Natural killer cell (primary cell): ENCODE measurements at regions not wholly inside any gene's neighbourhood (a gene's known extent, or its start where the extent isn't known, plus 50 kb on each side); places are given as distances from the start of the nearest gene placed in this dataset.

Experiments used
- ATAC-seq, 3 donors: fragments of 150-1000 bp in 2 of 3; fragments of 200-7000 bp in 1 of 3; cut with Tn5 transposase; 1 replicate in 1 of 3; 2 replicates in 2 of 3; pipeline ENCODE4 v1.10.0; 2021; ENCODE audit warnings: mild to moderate bottlenecking in 2 of 3, moderate library complexity in 2 of 3
- DNase-seq, 2 donors: peaks; one replicate each; pipeline versions ENCODE4 v3.0.0 to v3.0.0-alpha.2; 2013 to 2021; ENCODE audit warnings: mixed read lengths in 1 of 2
- H3K27ac ChIP-seq: one replicate; pipeline ENCODE4 v1.5.1; 2013; ENCODE audit warnings: mild to moderate bottlenecking, low read length
- H3K27me3 ChIP-seq: one replicate; pipeline ENCODE4 v1.6.1; 2013; ENCODE audit warnings: low read length; ENCODE audit not compliant: control insufficient read depth, insufficient read depth
- H3K36me3 ChIP-seq: one replicate; pipeline ENCODE4 v1.6.1; 2013; ENCODE audit warnings: low read length; ENCODE audit not compliant: control insufficient read depth, insufficient read depth
- H3K4me1 ChIP-seq: one replicate; pipeline ENCODE4 v1.6.1; 2013; ENCODE audit warnings: low read length; ENCODE audit not compliant: control insufficient read depth, insufficient read depth
- H3K4me3 ChIP-seq: one replicate; pipeline ENCODE4 v1.5.1; 2013; ENCODE audit warnings: low read length
- H3K9me3 ChIP-seq: one replicate; pipeline ENCODE4 v1.6.1; 2013; ENCODE audit warnings: low read length; ENCODE audit not compliant: control insufficient read depth, insufficient read depth
- H3K27ac Mint-ChIP-seq, 2 donors: one replicate each; pipeline ENCODE4 v1.8.0; 2022; ENCODE audit warnings: mild to moderate bottlenecking in 2 of 2, mixed read lengths in 2 of 2, moderate library complexity in 1 of 2
- H3K27me3 Mint-ChIP-seq, 2 donors: one replicate each; pipeline ENCODE4 v1.8.0; 2022; ENCODE audit warnings: low read depth in 2 of 2, mixed read lengths in 2 of 2
- H3K36me3 Mint-ChIP-seq: one replicate; pipeline ENCODE4 v1.8.0; 2022; ENCODE audit warnings: mixed read lengths
- H3K4me1 Mint-ChIP-seq, 2 donors: one replicate each; pipeline ENCODE4 v1.8.0; 2022; ENCODE audit warnings: mixed read lengths in 2 of 2
- H3K4me3 Mint-ChIP-seq: one replicate; pipeline ENCODE4 v1.8.0; 2022; ENCODE audit warnings: mild to moderate bottlenecking, moderate library complexity, mixed read lengths
- H3K9me3 Mint-ChIP-seq, 2 donors: one replicate each; pipeline ENCODE4 v1.8.0; 2022; ENCODE audit warnings: mixed read lengths in 2 of 2
- WGBS: methylation state at CpG from one replicate; pipeline ENCODE4 v1.1.7; 2013; ENCODE audit warnings: missing lambda C conversion rate; ENCODE audit not compliant: insufficient coverage; 5-methylcytosine and 5-hydroxymethylcytosine counted together
- intact Hi-C: fragments of 100-400 bp; cut with micrococcal nuclease; formaldehyde crosslinking; loops from one replicate; pipeline ENCODE4 v1.14.2; 2022
- TF ChIP-seq, protein P1 (sequence below): fragments of 200-600 bp; IDR thresholded peaks from one replicate; pipeline ENCODE4 v1.8.0; 2022; ENCODE audit warnings: antibody characterized with exemption

DNA sequence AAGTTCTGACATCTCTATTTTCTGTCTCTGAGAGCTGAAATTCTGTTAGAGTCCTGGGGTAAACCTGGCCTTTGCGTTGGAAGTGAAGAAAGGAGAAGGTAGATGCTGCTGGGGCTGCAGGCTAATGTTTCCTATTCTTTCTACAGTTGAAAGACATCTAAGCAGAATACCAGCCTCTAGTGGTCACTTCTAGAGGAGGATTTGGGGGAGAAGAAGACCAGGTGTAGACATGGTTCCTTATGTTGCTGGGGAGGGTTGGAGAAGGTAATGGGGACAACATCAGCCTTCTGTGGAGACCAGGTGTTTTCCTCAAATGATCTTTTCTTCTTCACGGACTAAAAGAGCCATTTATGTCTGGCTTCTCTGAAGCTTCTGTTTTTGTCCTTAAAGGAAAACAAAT lies 62.6 kb downstream of the BTBD3 start:
- Histone ChIP-seq H3K4me1 (no peaks in the 10 kb centered on the region), H3K36me3 (no peaks in the 10 kb centered on the region), H3K9me3 (no peaks in the 10 kb centered on the region), H3K27ac (no peak overlapping the region), H3K27me3 (no peaks in the 10 kb centered on the region), H3K4me3 (no peak overlapping the region)
- DNase-seq (no peak), ATAC-seq (no peak)
- Mint-ChIP-seq H3K36me3 (no peaks in the 10 kb centered on the region), H3K27ac (no peak overlapping the region), H3K4me3 (no peak overlapping the region), H3K4me1 (no peaks in the 10 kb centered on the region), H3K27me3 (no peaks in the 10 kb centered on the region), H3K9me3 (peaks cover 3 to 4% of the 10 kb centered on the region in 2 donors)
- TF ChIP-seq, protein P1, sequence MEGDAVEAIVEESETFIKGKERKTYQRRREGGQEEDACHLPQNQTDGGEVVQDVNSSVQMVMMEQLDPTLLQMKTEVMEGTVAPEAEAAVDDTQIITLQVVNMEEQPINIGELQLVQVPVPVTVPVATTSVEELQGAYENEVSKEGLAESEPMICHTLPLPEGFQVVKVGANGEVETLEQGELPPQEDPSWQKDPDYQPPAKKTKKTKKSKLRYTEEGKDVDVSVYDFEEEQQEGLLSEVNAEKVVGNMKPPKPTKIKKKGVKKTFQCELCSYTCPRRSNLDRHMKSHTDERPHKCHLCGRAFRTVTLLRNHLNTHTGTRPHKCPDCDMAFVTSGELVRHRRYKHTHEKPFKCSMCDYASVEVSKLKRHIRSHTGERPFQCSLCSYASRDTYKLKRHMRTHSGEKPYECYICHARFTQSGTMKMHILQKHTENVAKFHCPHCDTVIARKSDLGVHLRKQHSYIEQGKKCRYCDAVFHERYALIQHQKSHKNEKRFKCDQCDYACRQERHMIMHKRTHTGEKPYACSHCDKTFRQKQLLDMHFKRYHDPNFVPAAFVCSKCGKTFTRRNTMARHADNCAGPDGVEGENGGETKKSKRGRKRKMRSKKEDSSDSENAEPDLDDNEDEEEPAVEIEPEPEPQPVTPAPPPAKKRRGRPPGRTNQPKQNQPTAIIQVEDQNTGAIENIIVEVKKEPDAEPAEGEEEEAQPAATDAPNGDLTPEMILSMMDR = no peak
- 73% methylated on average over 1 of the region's 2 CpGs for WGBS
- intact Hi-C loops = no loop called here

DNA sequence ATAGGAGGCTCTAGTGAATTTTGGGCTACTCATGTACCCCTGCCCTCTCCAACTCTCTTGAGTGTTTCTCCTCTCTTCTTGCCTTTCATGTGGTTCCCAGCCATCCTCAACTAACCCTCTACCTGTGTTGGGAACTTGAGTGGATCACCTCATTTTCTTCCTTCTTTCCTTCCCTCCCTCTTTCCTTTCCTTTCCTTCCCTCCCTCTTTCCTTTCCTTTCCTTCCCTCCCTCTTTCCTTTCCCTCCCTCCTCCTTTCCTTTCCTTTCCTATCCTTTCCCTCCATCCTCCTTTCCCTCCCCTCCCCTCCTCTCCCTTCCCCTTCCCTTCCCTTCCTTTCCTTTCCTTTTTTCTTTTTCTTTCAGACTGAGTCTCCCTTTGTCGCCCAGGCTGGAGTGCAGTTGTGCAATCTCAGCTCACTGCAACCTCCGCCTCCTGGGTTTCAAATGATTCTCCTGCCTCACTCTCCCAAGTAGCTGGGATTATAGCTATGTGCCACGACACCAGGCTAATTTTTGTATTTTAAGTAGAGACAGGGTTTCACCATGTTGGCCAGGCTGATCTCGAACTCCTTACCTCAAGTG lies 63.8 kb downstream of the BTBD3 start:
- no peaks in the 10 kb centered on the region for H3K27me3 Mint-ChIP-seq
- TF ChIP-seq, protein P1 = no peak
- no peak overlapping the region for H3K4me3 ChIP-seq
- H3K36me3 Mint-ChIP-seq = no peaks in the 10 kb centered on the region
- H3K4me3 Mint-ChIP-seq = no peak overlapping the region
- H3K9me3 ChIP-seq = no peaks in the 10 kb centered on the region
- no peak overlapping the region for H3K27ac ChIP-seq
- DNase-seq (no peak), ATAC-seq (no peak)
- intact Hi-C loops = no loop called here
- peaks cover 3 to 5% of the 10 kb centered on the region in 2 donors for H3K9me3 Mint-ChIP-seq
- no peaks in the 10 kb centered on the region for H3K27me3 ChIP-seq
- no peaks in the 10 kb centered on the region for H3K36me3 ChIP-seq
- no peak overlapping the region for H3K27ac Mint-ChIP-seq
- no peaks in the 10 kb centered on the region for H3K4me1 ChIP-seq
- no peaks in the 10 kb centered on the region for H3K4me1 Mint-ChIP-seq
- 86% methylated on average over 3 of the region's 4 CpGs for WGBS

DNA sequence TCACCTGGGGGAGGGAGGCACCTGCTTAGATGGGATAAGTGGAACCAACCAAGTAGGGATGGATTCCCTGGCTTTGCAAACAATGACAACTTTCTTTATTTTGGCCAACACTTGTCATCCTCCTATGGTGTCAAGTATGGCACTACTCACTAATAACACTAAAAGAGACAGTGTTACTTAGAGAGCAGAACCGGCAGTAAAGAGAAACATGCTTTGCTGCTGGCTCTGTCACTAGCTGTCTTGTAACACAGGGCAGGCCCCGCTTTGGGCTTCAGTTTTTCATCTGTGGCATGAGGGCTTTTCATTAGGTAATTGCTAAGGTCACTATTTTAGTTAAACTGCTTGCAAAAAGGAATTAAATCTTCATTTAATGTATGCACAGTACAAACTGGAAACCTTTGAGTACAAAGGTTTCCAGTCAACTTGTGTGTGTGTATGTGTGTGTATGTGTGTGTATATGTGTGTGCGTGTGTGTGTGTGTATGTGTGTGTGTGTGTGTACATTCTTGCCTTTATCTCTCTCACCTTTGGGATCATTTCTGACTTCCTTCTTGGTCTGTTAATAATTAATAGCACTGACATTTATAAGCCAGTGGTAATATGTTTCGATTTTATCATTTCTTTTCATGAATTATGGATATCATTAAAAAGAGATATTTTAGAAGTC lies 64.7 kb downstream of the BTBD3 start:
- no peak overlapping the region for H3K27ac Mint-ChIP-seq

More for the DNA sequence above, 64.7 kb downstream of the BTBD3 start:
- no peak overlapping the region for H3K4me3 ChIP-seq
- H3K27ac ChIP-seq = no peak overlapping the region
- WGBS = 96% methylated on average over 3 of the region's 4 CpGs
- intact Hi-C loops = no loop called here
- H3K9me3 ChIP-seq = no peaks in the 10 kb centered on the region
- H3K4me1 Mint-ChIP-seq = no peaks in the 10 kb centered on the region
- DNase-seq = no peak
- ATAC-seq = no peak
- no peaks in the 10 kb centered on the region for H3K27me3 ChIP-seq
- no peaks in the 10 kb centered on the region for H3K27me3 Mint-ChIP-seq
- H3K4me1 ChIP-seq = no peaks in the 10 kb centered on the region
- TF ChIP-seq, protein P1 = no peak
- no peaks in the 10 kb centered on the region for H3K36me3 Mint-ChIP-seq
- H3K36me3 ChIP-seq = no peaks in the 10 kb centered on the region
- H3K4me3 Mint-ChIP-seq = no peak overlapping the region
- H3K9me3 Mint-ChIP-seq = peaks cover 3 to 6% of the 10 kb centered on the region in 2 donors
